ENCODE measurements at regions not wholly inside any gene's neighbourhood (a gene's known extent, or its start where the extent isn't known, plus 50 kb on each side); places are given as distances from the start of the nearest gene placed in this dataset.
"Not testable (repeated sequence)": the region's sequence is repeated elsewhere in the genome, so short reads cannot be mapped to it uniquely, and the experiment has no call there.

- no peak for DNase-seq
Measured at GRCh38 chr5:123732257-123732656, 220.3 kb downstream of the CSNK1G3 start.

- DNase-seq, result no peak
Measured at GRCh38 chr5:123722451-123722850, 210.5 kb downstream of the CSNK1G3 start.

GRCh38 chr5:123721675-123722276 lies 209.8 kb downstream of the CSNK1G3 start:
- no peak for DNase-seq

- no peak for DNase-seq
Measured at GRCh38 chr5:123720955-123721354, 209.0 kb downstream of the CSNK1G3 start.

- no peak for DNase-seq
Measured at GRCh38 chr5:123720339-123720738, 208.4 kb downstream of the CSNK1G3 start.

- no peak for DNase-seq
Measured at GRCh38 chr5:123719004-123719403, 207.0 kb downstream of the CSNK1G3 start.

- no peak for DNase-seq
Measured at GRCh38 chr5:123718238-123718637, 206.3 kb downstream of the CSNK1G3 start.

GRCh38 chr5:123717139-123717538 lies 205.2 kb downstream of the CSNK1G3 start:
- DNase-seq, result no peak

GRCh38 chr5:123710031-123710430 lies 198.1 kb downstream of the CSNK1G3 start:
- no peak for DNase-seq

GRCh38 chr5:123709422-123709821 lies 197.4 kb downstream of the CSNK1G3 start:
- DNase-seq, result no peak

- no peak for DNase-seq
Measured at GRCh38 chr5:123708074-123708806, 196.3 kb downstream of the CSNK1G3 start.

GRCh38 chr5:123706531-123706930 lies 194.6 kb downstream of the CSNK1G3 start:
- DNase-seq, result no peak

- no peak for DNase-seq
Measured at GRCh38 chr5:123705741-123706140, 193.8 kb downstream of the CSNK1G3 start.

GRCh38 chr5:123701511-123702200 lies 189.7 kb downstream of the CSNK1G3 start:
- DNase-seq, result no peak

GRCh38 chr5:123700624-123701287 lies 188.8 kb downstream of the CSNK1G3 start:
- no peak for DNase-seq

- no peak for DNase-seq
Measured at GRCh38 chr5:123699571-123699970, 187.6 kb downstream of the CSNK1G3 start.

- DNase-seq, result not testable (repeated sequence)
Measured at GRCh38 chr5:123698937-123699336, 187.0 kb downstream of the CSNK1G3 start.

- DNase-seq, result no peak
Measured at GRCh38 chr5:123696921-123697341, 185.0 kb downstream of the CSNK1G3 start.

- no peak for DNase-seq
Measured at GRCh38 chr5:123690821-123691220, 178.8 kb downstream of the CSNK1G3 start.

- no peak for DNase-seq
Measured at GRCh38 chr5:123681061-123681460, 169.1 kb downstream of the CSNK1G3 start.

GRCh38 chr5:123673107-123673506 lies 161.1 kb downstream of the CSNK1G3 start:
- no peak for DNase-seq

GRCh38 chr5:123671711-123672456 lies 159.9 kb downstream of the CSNK1G3 start:
- DNase-seq, result no peak

- peak; percentile 27 for DNase-seq
Measured at GRCh38 chr5:123671042-123671441, 159.1 kb downstream of the CSNK1G3 start.

Data from activated gamma-delta T cell treated with Interleukin-2 at 50 U/mL for 16 hours (primary cell).